ENCODE measurements at regions not wholly inside any gene's neighbourhood (a gene's known extent, or its start where the extent isn't known, plus 50 kb on each side); places are given as distances from the start of the nearest gene placed in this dataset.

GRCh38 chr2:139162456-139162855 lies 382.3 kb upstream of the NXPH2 start:
- no peak overlapping the region for H3K27ac ChIP-seq (ENCODE audit: low read depth, low read length)
- ChIA-PET CTCF (no interaction called here), POLR2A (no interaction called here)
- H3K4me3 ChIP-seq (ENCODE audit: low read depth, low read length) = no peak overlapping the region
- no peaks in the 10 kb centered on the region for H3K27me3 ChIP-seq (ENCODE audit: control insufficient read depth, insufficient read depth, low read length)
- DNase-seq (ENCODE audit: low read depth, low spot score) = no peak
- no peaks in the 10 kb centered on the region; the same call in 1 of the 2 replicates for H3K9me3 ChIP-seq (ENCODE audit: control insufficient read depth, insufficient read depth, low read length)
- no peak for TF ChIP-seq CTCF (IDR thresholded peaks at IDR 0.05; ENCODE audit: low read depth, low read length)

- no peak for TF ChIP-seq CTCF (IDR thresholded peaks at IDR 0.05; ENCODE audit: low read depth, low read length)
- H3K27ac ChIP-seq (ENCODE audit: low read depth, low read length) = no peak overlapping the region
- no peaks in the 10 kb centered on the region; the same call in 1 of the 2 replicates for H3K9me3 ChIP-seq (ENCODE audit: control insufficient read depth, insufficient read depth, low read length)
- ChIA-PET CTCF (no interaction called here), POLR2A (no interaction called here)
- no peak for DNase-seq (ENCODE audit: low read depth, low spot score)
- no peak overlapping the region for H3K4me3 ChIP-seq (ENCODE audit: low read depth, low read length)
- H3K27me3 ChIP-seq (ENCODE audit: control insufficient read depth, insufficient read depth, low read length) = no peaks in the 10 kb centered on the region
Measured at GRCh38 chr2:139160836-139161235, 380.6 kb upstream of the NXPH2 start.

- H3K4me3 ChIP-seq (ENCODE audit: low read depth, low read length) = no peak overlapping the region
- no peak for DNase-seq (ENCODE audit: low read depth, low spot score)
- no peaks in the 10 kb centered on the region; the same call in 1 of the 2 replicates for H3K9me3 ChIP-seq (ENCODE audit: control insufficient read depth, insufficient read depth, low read length)
- TF ChIP-seq CTCF (IDR thresholded peaks at IDR 0.05; ENCODE audit: low read depth, low read length) = no peak
- CTCF ChIA-PET = interaction anchor here (0.6 kb wide), 1 partner anchor 312 kb away, joined by 3 read pairs; no protein-coding TSS in a partner anchor
- H3K27ac ChIP-seq (ENCODE audit: low read depth, low read length) = no peak overlapping the region
- H3K27me3 ChIP-seq (ENCODE audit: control insufficient read depth, insufficient read depth, low read length) = no peaks in the 10 kb centered on the region
- POLR2A ChIA-PET = no interaction called here
Measured at GRCh38 chr2:139159177-139159576, 379.0 kb upstream of the NXPH2 start.

GRCh38 chr2:139156730-139157129 lies 376.5 kb upstream of the NXPH2 start:
- DNase-seq (ENCODE audit: low read depth, low spot score) = no peak
- H3K27ac ChIP-seq (ENCODE audit: low read depth, low read length) = no peak overlapping the region
- H3K9me3 ChIP-seq (ENCODE audit: control insufficient read depth, insufficient read depth, low read length) = no peaks in the 10 kb centered on the region; the same call in 1 of the 2 replicates
- ChIA-PET POLR2A (interaction anchor here (0.6 kb wide), 1 partner anchor 11 kb away, joined by 7 read pairs; no protein-coding TSS in a partner anchor), CTCF (no interaction called here)
- TF ChIP-seq CTCF (IDR thresholded peaks at IDR 0.05; ENCODE audit: low read depth, low read length) = no peak
- no peaks in the 10 kb centered on the region for H3K27me3 ChIP-seq (ENCODE audit: control insufficient read depth, insufficient read depth, low read length)
- H3K4me3 ChIP-seq (ENCODE audit: low read depth, low read length) = no peak overlapping the region

- ChIA-PET CTCF (no interaction called here), POLR2A (interaction anchor here (0.6 kb wide), 1 partner anchor 11 kb away, joined by 7 read pairs; no protein-coding TSS in a partner anchor)
- no peak for TF ChIP-seq CTCF (IDR thresholded peaks at IDR 0.05; ENCODE audit: low read depth, low read length)
- no peak overlapping the region for H3K4me3 ChIP-seq (ENCODE audit: low read depth, low read length)
- no peaks in the 10 kb centered on the region for H3K27me3 ChIP-seq (ENCODE audit: control insufficient read depth, insufficient read depth, low read length)
- no peak overlapping the region for H3K27ac ChIP-seq (ENCODE audit: low read depth, low read length)
- H3K9me3 ChIP-seq (ENCODE audit: control insufficient read depth, insufficient read depth, low read length) = no peaks in the 10 kb centered on the region; the same call in 1 of the 2 replicates
- DNase-seq (ENCODE audit: low read depth, low spot score) = no peak
Measured at GRCh38 chr2:139155991-139156390, 375.8 kb upstream of the NXPH2 start.
